ENCODE measurements at regions not wholly inside any gene's neighbourhood (a gene's known extent, or its start where the extent isn't known, plus 50 kb on each side); places are given as distances from the start of the nearest gene placed in this dataset.

- H3K27me3 ChIP-seq (replicated peaks; ENCODE audit: control insufficient read depth, insufficient read depth, low read length), result no peaks in the 10 kb centered on the region
- no peak overlapping the region for H3K4me3 ChIP-seq (replicated peaks; ENCODE audit: low read depth, low read length)
- H3K36me3 ChIP-seq (ENCODE audit: control insufficient read depth, insufficient read depth, low read length), result no peaks in the 10 kb centered on the region
- no peak for DNase-seq (ENCODE audit: extremely low read depth, insufficient read length)
- no peak for TF ChIP-seq CTCF (IDR thresholded peaks at IDR 0.05; ENCODE audit: insufficient read depth, low read length, poor library complexity, severe bottlenecking)
These were observed 1557.9 kb downstream of the PLA2G4A start for GRCh38 chr1:188386666-188387065.

GRCh38 chr1:188394677-188395076, 1565.9 kb downstream of the PLA2G4A start:
- Histone ChIP-seq H3K4me3 (replicated peaks; ENCODE audit: low read depth, low read length) (no peak overlapping the region), H3K27me3 (replicated peaks; ENCODE audit: control insufficient read depth, insufficient read depth, low read length) (no peaks in the 10 kb centered on the region), H3K36me3 (ENCODE audit: control insufficient read depth, insufficient read depth, low read length) (no peaks in the 10 kb centered on the region)
- no peak for TF ChIP-seq CTCF (IDR thresholded peaks at IDR 0.05; ENCODE audit: insufficient read depth, low read length, poor library complexity, severe bottlenecking)
- no peak for DNase-seq (ENCODE audit: extremely low read depth, insufficient read length)

- no peak overlapping the region for H3K4me3 ChIP-seq (replicated peaks; ENCODE audit: low read depth, low read length)
- no peaks in the 10 kb centered on the region for H3K36me3 ChIP-seq (ENCODE audit: control insufficient read depth, insufficient read depth, low read length)
- DNase-seq (ENCODE audit: extremely low read depth, insufficient read length), result no peak
- no peaks in the 10 kb centered on the region for H3K27me3 ChIP-seq (replicated peaks; ENCODE audit: control insufficient read depth, insufficient read depth, low read length)
- TF ChIP-seq CTCF (IDR thresholded peaks at IDR 0.05; ENCODE audit: insufficient read depth, low read length, poor library complexity, severe bottlenecking), result no peak
These were observed 1568.8 kb downstream of the PLA2G4A start for GRCh38 chr1:188397521-188397920.

GRCh38 chr1:188402986-188403385, 1574.2 kb downstream of the PLA2G4A start:
- no peak for DNase-seq (ENCODE audit: extremely low read depth, insufficient read length)
- no peaks in the 10 kb centered on the region for H3K36me3 ChIP-seq (ENCODE audit: control insufficient read depth, insufficient read depth, low read length)
- H3K27me3 ChIP-seq (replicated peaks; ENCODE audit: control insufficient read depth, insufficient read depth, low read length), result no peaks in the 10 kb centered on the region
- no peak overlapping the region for H3K4me3 ChIP-seq (replicated peaks; ENCODE audit: low read depth, low read length)
- no peak for TF ChIP-seq CTCF (IDR thresholded peaks at IDR 0.05; ENCODE audit: insufficient read depth, low read length, poor library complexity, severe bottlenecking)

GRCh38 chr1:188406636-188407035, 1577.9 kb downstream of the PLA2G4A start:
- no peak for DNase-seq (ENCODE audit: extremely low read depth, insufficient read length)
- TF ChIP-seq CTCF (IDR thresholded peaks at IDR 0.05; ENCODE audit: insufficient read depth, low read length, poor library complexity, severe bottlenecking), result no peak
- Histone ChIP-seq H3K27me3 (replicated peaks; ENCODE audit: control insufficient read depth, insufficient read depth, low read length) (no peaks in the 10 kb centered on the region), H3K36me3 (ENCODE audit: control insufficient read depth, insufficient read depth, low read length) (no peaks in the 10 kb centered on the region), H3K4me3 (replicated peaks; ENCODE audit: low read depth, low read length) (no peak overlapping the region)

GRCh38 chr1:188420177-188420576, 1591.4 kb downstream of the PLA2G4A start:
- Histone ChIP-seq H3K4me3 (replicated peaks; ENCODE audit: low read depth, low read length) (no peak overlapping the region), H3K36me3 (ENCODE audit: control insufficient read depth, insufficient read depth, low read length) (no peaks in the 10 kb centered on the region), H3K27me3 (replicated peaks; ENCODE audit: control insufficient read depth, insufficient read depth, low read length) (no peaks in the 10 kb centered on the region)
- no peak for TF ChIP-seq CTCF (IDR thresholded peaks at IDR 0.05; ENCODE audit: insufficient read depth, low read length, poor library complexity, severe bottlenecking)
- no peak for DNase-seq (ENCODE audit: extremely low read depth, insufficient read length)

Measured in GM06990 (cell line).